ENCODE measurements at regions not wholly inside any gene's neighbourhood (a gene's known extent, or its start where the extent isn't known, plus 50 kb on each side); places are given as distances from the start of the nearest gene placed in this dataset.

- Histone ChIP-seq H3F3A (ENCODE audit: insufficient read depth) (no peaks in the 10 kb centered on the region), H3K27ac (ENCODE audit: low read depth, low read length) (no peak overlapping the region), H4K20me1 (ENCODE audit: low read depth, low read length) (no peaks in the 10 kb centered on the region), H3K27me3 (ENCODE audit: low read length) (no peaks in the 10 kb centered on the region), H3K4me3 (ENCODE audit: insufficient read depth, low read length, poor library complexity, severe bottlenecking) (no peak overlapping the region), H3K36me3 (ENCODE audit: low read length) (no peaks in the 10 kb centered on the region), H3K4me2 (ENCODE audit: low read depth, low read length, poor library complexity, severe bottlenecking) (no peak overlapping the region), H3K9ac (ENCODE audit: low read length) (no peak overlapping the region), H2AFZ (ENCODE audit: low read depth, low read length, severe bottlenecking) (no peak overlapping the region), H3K9me3 (ENCODE audit: insufficient read depth, low read length) (no peaks in the 10 kb centered on the region), H3K79me2 (ENCODE audit: insufficient read depth, low read length) (no peaks in the 10 kb centered on the region), H3K9me2 (replicated peaks; ENCODE audit: insufficient read depth, low read length) (no peaks in the 10 kb centered on the region)
- TF ChIP-seq CTCF (IDR thresholded peaks at IDR 0.05; ENCODE audit: insufficient read depth, low read length, poor library complexity, severe bottlenecking) (no peak), EZH2phosphoT487 (conservative IDR thresholded peaks at IDR 0.05; ENCODE audit: low read length) (no peak)
These were observed 92.0 kb upstream of the AHR start for GRCh38 chr7:17206349-17206905.

GRCh38 chr7:17207220-17207619, 91.2 kb upstream of the AHR start:
- no peaks in the 10 kb centered on the region for H3K36me3 ChIP-seq (ENCODE audit: low read length)
- no peak overlapping the region for H3K9ac ChIP-seq (ENCODE audit: low read length)
- H3K9me3 ChIP-seq (ENCODE audit: insufficient read depth, low read length), result no peaks in the 10 kb centered on the region
- no peak overlapping the region for H3K4me3 ChIP-seq (ENCODE audit: insufficient read depth, low read length, poor library complexity, severe bottlenecking)
- no peaks in the 10 kb centered on the region for H3K27me3 ChIP-seq (ENCODE audit: low read length)
- H2AFZ ChIP-seq (ENCODE audit: low read depth, low read length, severe bottlenecking), result no peak overlapping the region
- H3K4me2 ChIP-seq (ENCODE audit: low read depth, low read length, poor library complexity, severe bottlenecking), result no peak overlapping the region
- TF ChIP-seq EZH2phosphoT487 (conservative IDR thresholded peaks at IDR 0.05; ENCODE audit: low read length), result no peak
- TF ChIP-seq CTCF (IDR thresholded peaks at IDR 0.05; ENCODE audit: insufficient read depth, low read length, poor library complexity, severe bottlenecking), result no peak
- no peaks in the 10 kb centered on the region for H4K20me1 ChIP-seq (ENCODE audit: low read depth, low read length)
- H3K27ac ChIP-seq (ENCODE audit: low read depth, low read length), result no peak overlapping the region
- no peaks in the 10 kb centered on the region for H3K9me2 ChIP-seq (replicated peaks; ENCODE audit: insufficient read depth, low read length)
- no peaks in the 10 kb centered on the region for H3K79me2 ChIP-seq (ENCODE audit: insufficient read depth, low read length)
- H3F3A ChIP-seq (ENCODE audit: insufficient read depth), result no peaks in the 10 kb centered on the region

- H2AFZ ChIP-seq (ENCODE audit: low read depth, low read length, severe bottlenecking), result no peak overlapping the region
These were observed 89.4 kb upstream of the AHR start for GRCh38 chr7:17209101-17209500.

More at GRCh38 chr7:17209101-17209500, 89.4 kb upstream of the AHR start:
- H3K9me2 ChIP-seq (replicated peaks; ENCODE audit: insufficient read depth, low read length), result no peaks in the 10 kb centered on the region
- no peaks in the 10 kb centered on the region for H3K36me3 ChIP-seq (ENCODE audit: low read length)
- no peak for TF ChIP-seq EZH2phosphoT487 (conservative IDR thresholded peaks at IDR 0.05; ENCODE audit: low read length)
- no peak for TF ChIP-seq CTCF (IDR thresholded peaks at IDR 0.05; ENCODE audit: insufficient read depth, low read length, poor library complexity, severe bottlenecking)
- H3K4me3 ChIP-seq (ENCODE audit: insufficient read depth, low read length, poor library complexity, severe bottlenecking), result no peak overlapping the region
- no peak overlapping the region for H3K27ac ChIP-seq (ENCODE audit: low read depth, low read length)
- no peaks in the 10 kb centered on the region for H4K20me1 ChIP-seq (ENCODE audit: low read depth, low read length)
- no peak overlapping the region for H3K9ac ChIP-seq (ENCODE audit: low read length)
- H3K9me3 ChIP-seq (ENCODE audit: insufficient read depth, low read length), result no peaks in the 10 kb centered on the region
- no peaks in the 10 kb centered on the region for H3K27me3 ChIP-seq (ENCODE audit: low read length)
- H3K4me2 ChIP-seq (ENCODE audit: low read depth, low read length, poor library complexity, severe bottlenecking), result no peak overlapping the region
- no peaks in the 10 kb centered on the region for H3K79me2 ChIP-seq (ENCODE audit: insufficient read depth, low read length)
- no peaks in the 10 kb centered on the region for H3F3A ChIP-seq (ENCODE audit: insufficient read depth)
